Small intestine (tissue), 7 donors: ENCODE measurements at regions not wholly inside any gene's neighbourhood (a gene's known extent, or its start where the extent isn't known, plus 50 kb on each side); places are given as distances from the start of the nearest gene placed in this dataset.

Source experiments
- DNase-seq, 2 donors: peaks; one replicate each; pipeline versions ENCODE4 v3.0.0 to v3.0.0-alpha.2; 2013
- FAIRE-seq: peaks from 2 replicates; lab custom pipeline; 2012; peaks lifted over from hg19 to GRCh38; lab: Jason Lieb, UNC
- H3K27ac ChIP-seq, 3 donors: one replicate each; pipeline ENCODE4 v1.5.1; 2013; ENCODE audit warnings: low read length in 2 of 3, mild to moderate bottlenecking in 2 of 3, control low read depth in 1 of 3, inconsistent platforms in 1 of 3, low read depth in 1 of 3, moderate library complexity in 1 of 3
- H3K27me3 ChIP-seq, 3 donors: one replicate each; pipeline ENCODE4 v1.6.1; 2013; ENCODE audit warnings: low read length in 3 of 3, inconsistent platforms in 1 of 3; ENCODE audit not compliant: control insufficient read depth in 3 of 3, insufficient read depth in 3 of 3
- H3K36me3 ChIP-seq, 3 donors: one replicate each; pipeline ENCODE4 v1.6.1; 2013; ENCODE audit warnings: low read length in 3 of 3, inconsistent platforms in 1 of 3, low read depth in 1 of 3, mild to moderate bottlenecking in 1 of 3, moderate library complexity in 1 of 3; ENCODE audit not compliant: control insufficient read depth in 3 of 3, insufficient read depth in 2 of 3
- H3K4me1 ChIP-seq, 3 donors: one replicate each; pipeline ENCODE4 v1.6.1; 2013; ENCODE audit warnings: low read length in 2 of 3, inconsistent platforms in 1 of 3, low read depth in 1 of 3, mild to moderate bottlenecking in 1 of 3, moderate library complexity in 1 of 3; ENCODE audit not compliant: control insufficient read depth in 3 of 3, insufficient read depth in 2 of 3
- H3K4me3 ChIP-seq, 3 donors: one replicate each; pipeline ENCODE4 v1.5.1; 2013; ENCODE audit warnings: low read length in 3 of 3, control low read depth in 1 of 3, inconsistent platforms in 1 of 3, low read depth in 1 of 3, mild to moderate bottlenecking in 1 of 3, moderate library complexity in 1 of 3
- H3K9me3 ChIP-seq, 2 donors: one replicate each; pipeline ENCODE4 v1.6.1; 2013; ENCODE audit warnings: low read depth in 1 of 2, low read length in 1 of 2; ENCODE audit not compliant: control insufficient read depth in 2 of 2, insufficient read depth in 1 of 2
- WGBS, 3 donors: extraction: QIAGEN DNeasy Blood & Tissue Kit; methylation state at CpG; one replicate each; pipeline ENCODE4 v1.1.7; 2013; 5-methylcytosine and 5-hydroxymethylcytosine counted together
- donor health status: healthy with polysubstance abuse.
- donor health status: control.
- donor health status: control.
- donor health status: Bipolar disorder and iron deficiency.
- donor health status: healthy.

- 72 to 82% (median 80%) methylated on average over 8 of the region's 8 CpGs for WGBS, 3 donors
- no peak for FAIRE-seq
Measured at GRCh38 chr11:134624166-134624920, 212.3 kb upstream of the B3GAT1 start.

GRCh38 chr11:134623711-134624110 is 211.7 kb upstream of the B3GAT1 start:
- Histone ChIP-seq H3K4me3 (no peak overlapping the region), H3K9me3 (no peaks in the 10 kb centered on the region), H3K27me3 (peaks cover 0 to 7% (median 5%) of the 10 kb centered on the region in 3 donors), H3K36me3 (no peaks in the 10 kb centered on the region), H3K27ac (no peak overlapping the region), H3K4me1 (no peaks in the 10 kb centered on the region)
- WGBS, 3 donors, result 88 to 93% (median 90%) methylated on average over 5 of the region's 5 CpGs
- FAIRE-seq (no peak), DNase-seq (no peak)

More at GRCh38 chr11:134624166-134624920, 212.3 kb upstream of the B3GAT1 start:
- Histone ChIP-seq H3K27ac (no peak overlapping the region), H3K9me3 (no peaks in the 10 kb centered on the region), H3K4me1 (no peaks in the 10 kb centered on the region), H3K27me3 (peaks cover 0 to 5% (median 4%) of the 10 kb centered on the region in 3 donors), H3K4me3 (no peak overlapping the region), H3K36me3 (no peaks in the 10 kb centered on the region)
- no peak for DNase-seq

GRCh38 chr11:134622458-134622857 is 210.4 kb upstream of the B3GAT1 start:
- 78 to 88% (median 87%) methylated on average over 6 of the region's 6 CpGs for WGBS, 3 donors
- FAIRE-seq, result no peak
- Histone ChIP-seq H3K27ac (no peak overlapping the region), H3K27me3 (peaks cover 0 to 7% (median 5%) of the 10 kb centered on the region in 3 donors), H3K36me3 (no peaks in the 10 kb centered on the region), H3K4me3 (no peak overlapping the region), H3K4me1 (no peaks in the 10 kb centered on the region), H3K9me3 (no peaks in the 10 kb centered on the region)
- no peak for DNase-seq

- Histone ChIP-seq H3K9me3 (no peaks in the 10 kb centered on the region), H3K4me3 (no peak overlapping the region), H3K36me3 (no peaks in the 10 kb centered on the region), H3K4me1 (no peaks in the 10 kb centered on the region), H3K27ac (no peak overlapping the region), H3K27me3 (peaks cover 0 to 6% (median 3%) of the 10 kb centered on the region in 3 donors)
- FAIRE-seq (no peak), DNase-seq (no peak)
- 84 to 90% (median 87%) methylated on average over 9 of the region's 9 CpGs for WGBS, 3 donors
Measured at GRCh38 chr11:134617360-134617759, 205.3 kb upstream of the B3GAT1 start.

- peaks cover 0 to 5% (median 0%) of the 10 kb centered on the region in 3 donors for H3K27me3 ChIP-seq
- no peak overlapping the region for H3K4me3 ChIP-seq
- WGBS, 3 donors, result 77 to 80% (median 78%) methylated on average over 8 of the region's 8 CpGs
- no peak for DNase-seq
- H3K27ac ChIP-seq, result no peak overlapping the region
- no peaks in the 10 kb centered on the region for H3K4me1 ChIP-seq
- H3K36me3 ChIP-seq, result no peaks in the 10 kb centered on the region
- H3K9me3 ChIP-seq, result no peaks in the 10 kb centered on the region
- no peak for FAIRE-seq
Measured at GRCh38 chr11:134616038-134616437, 204.0 kb upstream of the B3GAT1 start.

GRCh38 chr11:134615041-134615615 is 203.1 kb upstream of the B3GAT1 start:
- H3K27me3 ChIP-seq, result peaks cover 0 to 5% (median 0%) of the 10 kb centered on the region in 3 donors
- no peak overlapping the region for H3K4me3 ChIP-seq
- H3K9me3 ChIP-seq, result no peaks in the 10 kb centered on the region
- DNase-seq (no peak), FAIRE-seq (no peak)
- no peak overlapping the region for H3K27ac ChIP-seq
- no peaks in the 10 kb centered on the region for H3K4me1 ChIP-seq
- 57 to 81% (median 78%) methylated on average over 5 of the region's 5 CpGs for WGBS, 3 donors
- no peaks in the 10 kb centered on the region for H3K36me3 ChIP-seq

- Histone ChIP-seq H3K36me3 (no peaks in the 10 kb centered on the region), H3K4me3 (no peak overlapping the region), H3K9me3 (no peaks in the 10 kb centered on the region), H3K27me3 (peaks cover 0 to 4% (median 0%) of the 10 kb centered on the region in 3 donors), H3K27ac (no peak overlapping the region), H3K4me1 (no peaks in the 10 kb centered on the region)
- no peak for FAIRE-seq
- WGBS, 3 donors, result 75 to 88% (median 81%) methylated on average over 4 of the region's 4 CpGs
- DNase-seq, result no peak
Measured at GRCh38 chr11:134614141-134614540, 202.1 kb upstream of the B3GAT1 start.

- H3K27ac ChIP-seq, result no peak overlapping the region
- DNase-seq (no peak), FAIRE-seq (no peak)
- no peaks in the 10 kb centered on the region for H3K36me3 ChIP-seq
- H3K4me3 ChIP-seq, result no peak overlapping the region
- peaks cover 0 to 2% (median 0%) of the 10 kb centered on the region in 3 donors for H3K27me3 ChIP-seq
- H3K9me3 ChIP-seq, result no peaks in the 10 kb centered on the region
- no peaks in the 10 kb centered on the region for H3K4me1 ChIP-seq
- WGBS, 3 donors, result 90 to 93% (median 93%) methylated on average over 9 of the region's 9 CpGs
Measured at GRCh38 chr11:134613646-134614045, 201.6 kb upstream of the B3GAT1 start.
